VCaP (cell line): ENCODE measurements at regions not wholly inside any gene's neighbourhood (a gene's known extent, or its start where the extent isn't known, plus 50 kb on each side); places are given as distances from the start of the nearest gene placed in this dataset.
"Not testable (repeated sequence)": the region's sequence is repeated elsewhere in the genome, so short reads cannot be mapped to it uniquely, and the experiment has no call there.

Experiments
- H3K27ac ChIP-seq: fragments of 450-650 bp; 2 replicates; pipeline ENCODE4 v1.5.1; 2017
- CTCF ChIP-seq: fragments of 450-650 bp; conservative IDR thresholded peaks from 2 replicates; pipeline ENCODE4 v1.5.1; 2017; ENCODE audit warnings: mild to moderate bottlenecking, moderate library complexity

- no peak for TF ChIP-seq CTCF
- no peak overlapping the region for H3K27ac ChIP-seq
These were observed 1875.0 kb upstream of the PCDH7 start for GRCh38 chr4:28845158-28845557.

GRCh38 chr4:28857028-28857427 lies 1863.1 kb upstream of the PCDH7 start:
- H3K27ac ChIP-seq = not testable (repeated sequence)

- no peak for TF ChIP-seq CTCF
- H3K27ac ChIP-seq = no peak overlapping the region
These were observed 1851.3 kb upstream of the PCDH7 start for GRCh38 chr4:28868841-28869240.

GRCh38 chr4:28879178-28879577 lies 1841.0 kb upstream of the PCDH7 start:
- no peak for TF ChIP-seq CTCF
- no peak overlapping the region for H3K27ac ChIP-seq

- no peak for TF ChIP-seq CTCF
These were observed 1840.3 kb upstream of the PCDH7 start for GRCh38 chr4:28879900-28880299.

GRCh38 chr4:28883211-28883610 lies 1837.0 kb upstream of the PCDH7 start:
- TF ChIP-seq CTCF = no peak
- no peak overlapping the region for H3K27ac ChIP-seq

More at GRCh38 chr4:28879900-28880299, 1840.3 kb upstream of the PCDH7 start:
- no peak overlapping the region for H3K27ac ChIP-seq

- no peak overlapping the region for H3K27ac ChIP-seq
- TF ChIP-seq CTCF = no peak
These were observed 1833.2 kb upstream of the PCDH7 start for GRCh38 chr4:28886934-28887333.

GRCh38 chr4:28890949-28891775 lies 1829.0 kb upstream of the PCDH7 start:
- TF ChIP-seq CTCF = no peak
- no peak overlapping the region for H3K27ac ChIP-seq
